ENCODE measurements at regions not wholly inside any gene's neighbourhood (a gene's known extent, or its start where the extent isn't known, plus 50 kb on each side); places are given as distances from the start of the nearest gene placed in this dataset.

GRCh38 chr3:154843647-154844046 lies 236.5 kb upstream of the MME start:
- TF ChIP-seq, protein P1, sequence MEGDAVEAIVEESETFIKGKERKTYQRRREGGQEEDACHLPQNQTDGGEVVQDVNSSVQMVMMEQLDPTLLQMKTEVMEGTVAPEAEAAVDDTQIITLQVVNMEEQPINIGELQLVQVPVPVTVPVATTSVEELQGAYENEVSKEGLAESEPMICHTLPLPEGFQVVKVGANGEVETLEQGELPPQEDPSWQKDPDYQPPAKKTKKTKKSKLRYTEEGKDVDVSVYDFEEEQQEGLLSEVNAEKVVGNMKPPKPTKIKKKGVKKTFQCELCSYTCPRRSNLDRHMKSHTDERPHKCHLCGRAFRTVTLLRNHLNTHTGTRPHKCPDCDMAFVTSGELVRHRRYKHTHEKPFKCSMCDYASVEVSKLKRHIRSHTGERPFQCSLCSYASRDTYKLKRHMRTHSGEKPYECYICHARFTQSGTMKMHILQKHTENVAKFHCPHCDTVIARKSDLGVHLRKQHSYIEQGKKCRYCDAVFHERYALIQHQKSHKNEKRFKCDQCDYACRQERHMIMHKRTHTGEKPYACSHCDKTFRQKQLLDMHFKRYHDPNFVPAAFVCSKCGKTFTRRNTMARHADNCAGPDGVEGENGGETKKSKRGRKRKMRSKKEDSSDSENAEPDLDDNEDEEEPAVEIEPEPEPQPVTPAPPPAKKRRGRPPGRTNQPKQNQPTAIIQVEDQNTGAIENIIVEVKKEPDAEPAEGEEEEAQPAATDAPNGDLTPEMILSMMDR (IDR thresholded peaks at IDR 0.05), result no peak
- no peak for TF ChIP-seq POLR2A (IDR thresholded peaks at IDR 0.05)
- TF ChIP-seq EP300 (IDR thresholded peaks at IDR 0.05), result no peak
